ENCODE measurements at regions not wholly inside any gene's neighbourhood (a gene's known extent, or its start where the extent isn't known, plus 50 kb on each side); places are given as distances from the start of the nearest gene placed in this dataset.

DNA sequence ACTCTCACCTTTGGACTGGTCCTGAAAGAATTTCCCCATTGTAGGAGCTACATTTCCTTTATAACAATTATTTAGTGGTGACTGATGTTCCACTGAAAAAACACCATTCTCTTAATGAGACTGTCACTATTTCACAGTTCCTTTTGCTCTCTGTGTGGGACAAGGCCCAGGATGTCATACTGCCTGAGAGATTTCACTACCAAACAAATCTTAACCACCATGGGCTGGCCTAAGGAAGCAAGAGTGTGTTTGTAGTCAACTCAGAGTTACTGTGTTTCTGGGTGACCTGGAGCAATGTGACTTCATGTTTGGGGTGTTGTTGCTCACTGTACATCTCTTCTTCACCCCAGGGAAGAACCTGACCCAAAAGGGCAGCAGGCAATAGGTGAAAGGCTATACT, 50.1 kb upstream of the ZNF608 start:
- H3K36me3 ChIP-seq, result no peaks in the 10 kb centered on the region
- H3K4me1 ChIP-seq, result no peaks in the 10 kb centered on the region
- TF ChIP-seq, protein P1, sequence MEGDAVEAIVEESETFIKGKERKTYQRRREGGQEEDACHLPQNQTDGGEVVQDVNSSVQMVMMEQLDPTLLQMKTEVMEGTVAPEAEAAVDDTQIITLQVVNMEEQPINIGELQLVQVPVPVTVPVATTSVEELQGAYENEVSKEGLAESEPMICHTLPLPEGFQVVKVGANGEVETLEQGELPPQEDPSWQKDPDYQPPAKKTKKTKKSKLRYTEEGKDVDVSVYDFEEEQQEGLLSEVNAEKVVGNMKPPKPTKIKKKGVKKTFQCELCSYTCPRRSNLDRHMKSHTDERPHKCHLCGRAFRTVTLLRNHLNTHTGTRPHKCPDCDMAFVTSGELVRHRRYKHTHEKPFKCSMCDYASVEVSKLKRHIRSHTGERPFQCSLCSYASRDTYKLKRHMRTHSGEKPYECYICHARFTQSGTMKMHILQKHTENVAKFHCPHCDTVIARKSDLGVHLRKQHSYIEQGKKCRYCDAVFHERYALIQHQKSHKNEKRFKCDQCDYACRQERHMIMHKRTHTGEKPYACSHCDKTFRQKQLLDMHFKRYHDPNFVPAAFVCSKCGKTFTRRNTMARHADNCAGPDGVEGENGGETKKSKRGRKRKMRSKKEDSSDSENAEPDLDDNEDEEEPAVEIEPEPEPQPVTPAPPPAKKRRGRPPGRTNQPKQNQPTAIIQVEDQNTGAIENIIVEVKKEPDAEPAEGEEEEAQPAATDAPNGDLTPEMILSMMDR (IDR thresholded peaks at IDR 0.05), result no peak
- TF ChIP-seq POLR2A (IDR thresholded peaks at IDR 0.05; ENCODE audit: low read depth), result no peak
- TF ChIP-seq POLR2AphosphoS5 (IDR thresholded peaks at IDR 0.05), result no peak
- TF ChIP-seq EP300 (IDR thresholded peaks at IDR 0.05), result no peak
- H3K4me3 ChIP-seq, result no peak overlapping the region
- no peak for DNase-seq (ENCODE audit: extremely low spot score)
- intact Hi-C loops (cut with DNase I), result no loop called here
- no peak overlapping the region for H3K27ac ChIP-seq (replicated peaks in 1 of 4)
- no peaks in the 10 kb centered on the region for H3K27me3 ChIP-seq
- no peaks in the 10 kb centered on the region for H3K9me3 ChIP-seq

DNA sequence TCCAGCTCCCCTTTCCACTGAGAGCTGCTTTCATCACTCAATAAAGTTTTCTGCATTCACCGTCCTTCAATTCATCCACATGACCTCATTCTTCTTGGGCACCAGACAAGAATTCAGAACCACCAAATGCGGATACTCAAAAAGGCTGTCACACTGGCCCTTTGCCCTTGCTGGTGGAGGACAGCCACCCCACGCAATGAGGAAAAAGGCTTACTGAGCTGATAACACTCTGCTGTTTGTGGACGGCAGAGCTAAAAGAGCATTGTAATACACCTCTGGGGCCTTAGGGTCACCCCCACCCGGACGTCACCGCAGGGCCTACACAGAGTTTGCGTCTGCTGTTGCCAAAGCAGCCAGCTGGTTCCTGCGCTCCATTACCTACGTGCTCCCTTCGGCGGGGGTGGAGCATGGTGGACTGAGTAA, 51.2 kb upstream of the ZNF608 start:
- intact Hi-C loops (cut with DNase I), result no loop called here
- Histone ChIP-seq H3K4me1 (no peaks in the 10 kb centered on the region), H3K36me3 (no peaks in the 10 kb centered on the region), H3K4me3 (no peak overlapping the region), H3K9me3 (no peaks in the 10 kb centered on the region), H3K27ac (replicated peaks in 1 of 4) (no peak overlapping the region), H3K27me3 (no peaks in the 10 kb centered on the region)
- WGBS, result 97% methylated on average over 12 of the region's 12 CpGs
- no peak for DNase-seq (ENCODE audit: extremely low spot score)
- TF ChIP-seq POLR2A (IDR thresholded peaks at IDR 0.05; ENCODE audit: low read depth) (no peak), POLR2AphosphoS5 (IDR thresholded peaks at IDR 0.05) (no peak), EP300 (IDR thresholded peaks at IDR 0.05) (no peak)
- TF ChIP-seq, protein P1 (IDR thresholded peaks at IDR 0.05), result no peak

DNA sequence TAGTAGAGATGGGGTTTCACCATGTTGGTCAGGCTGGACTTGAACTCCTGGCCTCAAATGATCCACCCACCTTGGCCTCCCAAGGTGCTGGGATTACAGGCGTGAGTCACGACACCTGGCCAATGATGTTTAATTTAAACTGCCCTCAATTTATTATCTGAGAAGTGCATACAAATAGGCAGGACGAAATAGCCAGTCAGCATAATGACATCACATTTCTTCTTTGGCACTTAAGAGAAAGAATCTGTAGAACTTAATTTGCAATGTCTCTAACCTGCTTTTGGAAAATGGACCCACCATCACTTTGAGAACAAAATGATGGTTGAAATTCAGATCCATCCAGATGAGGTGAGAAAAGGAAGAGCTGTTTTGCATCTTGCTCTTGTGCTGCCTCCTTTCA, 52.5 kb upstream of the ZNF608 start:
- 87% methylated on average over 3 of the region's 3 CpGs for WGBS
- intact Hi-C loops (cut with DNase I), result no loop called here
- TF ChIP-seq POLR2AphosphoS5 (IDR thresholded peaks at IDR 0.05) (no peak), EP300 (IDR thresholded peaks at IDR 0.05) (no peak), POLR2A (IDR thresholded peaks at IDR 0.05; ENCODE audit: low read depth) (no peak)
- TF ChIP-seq, protein P1 (IDR thresholded peaks at IDR 0.05), result no peak
- no peak overlapping the region for H3K4me3 ChIP-seq
- no peaks in the 10 kb centered on the region for H3K9me3 ChIP-seq
- no peaks in the 10 kb centered on the region for H3K4me1 ChIP-seq
- H3K27me3 ChIP-seq, result no peaks in the 10 kb centered on the region
- no peak for DNase-seq (ENCODE audit: extremely low spot score)
- H3K36me3 ChIP-seq, result no peaks in the 10 kb centered on the region
- H3K27ac ChIP-seq (replicated peaks in 1 of 4), result no peak overlapping the region

GRCh38 chr5:124801551-124801950, 55.1 kb upstream of the ZNF608 start:
- Histone ChIP-seq H3K9me3 (no peaks in the 10 kb centered on the region), H3K4me3 (no peak overlapping the region), H3K4me1 (peaks cover 6 to 7% (median 6%) of the 10 kb centered on the region in 4 donors), H3K36me3 (no peaks in the 10 kb centered on the region), H3K27me3 (no peaks in the 10 kb centered on the region), H3K27ac (replicated peaks in 1 of 4) (no peak overlapping the region)
- DNase-seq (ENCODE audit: extremely low spot score), result no peak
- no peak for TF ChIP-seq POLR2AphosphoS5 (IDR thresholded peaks at IDR 0.05)
- TF ChIP-seq POLR2A (IDR thresholded peaks at IDR 0.05; ENCODE audit: low read depth), result no peak
- no peak for TF ChIP-seq EP300 (IDR thresholded peaks at IDR 0.05)
- TF ChIP-seq, protein P1 (IDR thresholded peaks at IDR 0.05), result no peak
- intact Hi-C loops (cut with DNase I), result no loop called here
- 54% methylated on average over 3 of the region's 3 CpGs for WGBS

GRCh38 chr5:124803617-124804323, 57.3 kb upstream of the ZNF608 start:
- Histone ChIP-seq H3K4me1 (peaks cover 8 to 14% (median 9%) of the 10 kb centered on the region in 4 donors), H3K36me3 (no peaks in the 10 kb centered on the region), H3K9me3 (no peaks in the 10 kb centered on the region), H3K4me3 (no peak overlapping the region), H3K27me3 (no peaks in the 10 kb centered on the region), H3K27ac (replicated peaks in 1 of 4) (no peak overlapping the region)
- intact Hi-C loops (cut with DNase I), result no loop called here
- WGBS, result 69% methylated on average over 3 of the region's 3 CpGs
- no peak for DNase-seq (ENCODE audit: extremely low spot score)
- TF ChIP-seq POLR2AphosphoS5 (IDR thresholded peaks at IDR 0.05), result no peak
- TF ChIP-seq EP300 (IDR thresholded peaks at IDR 0.05), result no peak
- TF ChIP-seq, protein P1 (IDR thresholded peaks at IDR 0.05), result no peak
- TF ChIP-seq POLR2A (IDR thresholded peaks at IDR 0.05; ENCODE audit: low read depth), result no peak

Data from esophagus muscularis mucosa (tissue), 4 donors.